OCI-LY7 (cell line): ENCODE measurements at regions not wholly inside any gene's neighbourhood (a gene's known extent, or its start where the extent isn't known, plus 50 kb on each side); places are given as distances from the start of the nearest gene placed in this dataset.

Experiments
- BruUV-seq: library from RNA; stranded (reverse); fragments of 400-500 nt; replicated peaks from 2 replicates; lab custom pipeline; 2021; lab: Mats Ljungman, UMichigan
- CTCF ChIA-PET: fragments of 300-600 bp; sonication (Branson Sonifier 250); formaldehyde crosslinking; loops from one replicate; lab custom pipeline; 2022; ENCODE audit warnings: antibody characterized with exemption; ENCODE audit not compliant: unreplicated experiment; lab: Charles Lee
- POLR2A ChIA-PET: fragments of 300-600 bp; sonication (Branson Sonifier 250); formaldehyde crosslinking; loops from one replicate; lab custom pipeline; 2022; ENCODE audit warnings: antibody characterized with exemption; lab: Charles Lee
- DNase-seq: peaks from one replicate; pipeline ENCODE4 v3.0.0-alpha.2; 2015; ENCODE audit warnings: low spot score
- H2AFZ ChIP-seq: fragments of 200-600 bp; sonication (generic), shearing (Covaris generic); 2 replicates; pipeline ENCODE4 v1.6.1; 2014; ENCODE audit warnings: mild to moderate bottlenecking, antibody characterized with exemption, low read length, moderate library complexity
- H3K27ac ChIP-seq: fragments of 200-600 bp; sonication (generic); 2 replicates; pipeline ENCODE4 v1.5.1; 2014; ENCODE audit warnings: mixed run types, low read depth, mild to moderate bottlenecking, moderate library complexity, low read length, inconsistent platforms; ENCODE audit not compliant: poor library complexity, severe bottlenecking
- H3K36me3 ChIP-seq: fragments of 200-600 bp; sonication (generic); 2 replicates; pipeline ENCODE4 v1.6.1; 2014; ENCODE audit warnings: mild to moderate bottlenecking, antibody characterized with exemption, low read length, moderate library complexity, mixed read lengths; ENCODE audit not compliant: insufficient read depth
- H3K4me1 ChIP-seq: fragments of 200-600 bp; sonication (generic); 2 replicates; pipeline ENCODE4 v1.5.1; 2014; ENCODE audit warnings: mild to moderate bottlenecking, low read length; ENCODE audit not compliant: insufficient read depth, poor library complexity, severe bottlenecking
- H3K4me2 ChIP-seq: fragments of 200-600 bp; sonication (generic); 2 replicates; pipeline ENCODE4 v1.6.1; 2014; ENCODE audit warnings: mild to moderate bottlenecking, low read length
- H3K4me3 ChIP-seq: fragments of 200-600 bp; sonication (generic); 2 replicates; pipeline ENCODE4 v1.5.1; 2014; ENCODE audit warnings: mild to moderate bottlenecking, low read depth, low read length; ENCODE audit not compliant: poor library complexity, severe bottlenecking
- H3K79me2 ChIP-seq: fragments of 200-600 bp; sonication (generic); 2 replicates; pipeline ENCODE4 v1.6.1; 2016; ENCODE audit warnings: low read depth, mild to moderate bottlenecking, low read length, moderate library complexity, mixed read lengths; ENCODE audit not compliant: insufficient read depth
- H3K9me2 ChIP-seq: fragments of 200-600 bp; sonication (generic); 2 replicates; pipeline ENCODE4 v1.6.1; 2016; ENCODE audit warnings: mild to moderate bottlenecking, low read length, mixed read lengths; ENCODE audit not compliant: insufficient read depth
- H3K9me3 ChIP-seq: fragments of 200-600 bp; sonication (generic); 2 replicates; pipeline ENCODE4 v1.6.1; 2014; ENCODE audit warnings: mild to moderate bottlenecking, mixed run types, low read length, mixed read lengths
- H4K20me1 ChIP-seq: fragments of 200-600 bp; sonication (generic); 2 replicates; pipeline ENCODE4 v1.6.1; 2014; ENCODE audit warnings: mild to moderate bottlenecking, antibody characterized with exemption, low read length, moderate library complexity, mixed read lengths; ENCODE audit not compliant: insufficient read depth
- CTCF ChIP-seq: fragments of 200-600 bp; sonication (generic); conservative IDR thresholded peaks from 2 replicates; pipeline ENCODE4 v1.5.1; 2014; ENCODE audit warnings: mild to moderate bottlenecking, antibody characterized with exemption, low read length, moderate library complexity, mixed read lengths
- EZH2phosphoT487 ChIP-seq: fragments of 200-600 bp; sonication (generic); IDR thresholded peaks from 2 replicates; pipeline ENCODE4 v1.6.1; 2018; ENCODE audit warnings: low read depth, borderline replicate concordance, mild to moderate bottlenecking, mixed run types, antibody characterized with exemption, low read length, moderate library complexity, mixed read lengths
- intact Hi-C: fragments of 100-400 bp; cut with micrococcal nuclease; formaldehyde crosslinking; loops from one replicate; pipeline ENCODE4 v1.10.0; 2022; ENCODE audit not compliant: unreplicated experiment

DNA sequence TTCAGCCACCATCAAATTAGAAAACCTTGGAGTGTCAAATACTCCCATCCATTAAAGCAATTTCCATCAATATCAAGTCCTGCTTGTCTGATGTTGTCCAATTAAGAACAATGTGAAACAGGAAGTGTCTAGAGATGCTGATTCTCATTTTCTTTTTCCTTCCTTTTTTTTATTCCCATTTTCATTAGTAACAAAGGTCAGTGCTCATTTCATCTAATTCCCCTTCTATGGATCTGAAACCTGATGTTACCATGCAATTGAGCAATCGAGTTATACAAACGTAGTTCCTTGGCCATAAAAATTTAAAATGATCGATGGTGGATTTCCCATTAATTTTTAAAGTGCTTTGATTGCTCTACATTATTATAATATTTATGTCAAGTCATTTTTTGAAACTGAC lies 330.6 kb upstream of the ZC3H12C start:
- no peaks in the 10 kb centered on the region for H3K36me3 ChIP-seq
- no peaks in the 10 kb centered on the region for H3K4me1 ChIP-seq
- DNase-seq, result no peak
- no peaks in the 10 kb centered on the region for H3K9me2 ChIP-seq
- no peak overlapping the region for H3K27ac ChIP-seq
- H4K20me1 ChIP-seq, result no peaks in the 10 kb centered on the region
- H3K4me3 ChIP-seq, result no peak overlapping the region
- intact Hi-C loops, result no loop called here
- no peaks in the 10 kb centered on the region for H3K9me3 ChIP-seq
- no peak overlapping the region for H3K4me2 ChIP-seq
- H3K79me2 ChIP-seq, result no peaks in the 10 kb centered on the region
- POLR2A ChIA-PET, result no interaction called here
- H2AFZ ChIP-seq, result no peak overlapping the region
- no TSS peak for BruUV-seq
- TF ChIP-seq CTCF (no peak), EZH2phosphoT487 (no peak)
- CTCF ChIA-PET, result no interaction called here

- BruUV-seq, result no TSS peak
- H3K79me2 ChIP-seq, result no peaks in the 10 kb centered on the region
- no peak for DNase-seq
- no peak for TF ChIP-seq CTCF
- no peak for TF ChIP-seq EZH2phosphoT487
- no peaks in the 10 kb centered on the region for H3K9me3 ChIP-seq
- POLR2A ChIA-PET, result interaction anchor here (1.0 to 1.4 kb wide), 2 partner anchors 16 to 24 kb away, joined by 3 read pairs; no protein-coding TSS in a partner anchor
- no peak overlapping the region for H3K4me3 ChIP-seq
- no peaks in the 10 kb centered on the region for H3K36me3 ChIP-seq
- no peaks in the 10 kb centered on the region for H3K4me1 ChIP-seq
- H2AFZ ChIP-seq, result no peak overlapping the region
- H3K9me2 ChIP-seq, result no peaks in the 10 kb centered on the region
- no peaks in the 10 kb centered on the region for H4K20me1 ChIP-seq
- no peak overlapping the region for H3K4me2 ChIP-seq
- intact Hi-C loops, result no loop called here
- CTCF ChIA-PET, result no interaction called here
- no peak overlapping the region for H3K27ac ChIP-seq
Measured at GRCh38 chr11:109765709-109766311, 327.4 kb upstream of the ZC3H12C start.

- TF ChIP-seq EZH2phosphoT487, result no peak
- no peak for TF ChIP-seq CTCF
- no TSS peak for BruUV-seq
- CTCF ChIA-PET, result no interaction called here
- no peaks in the 10 kb centered on the region for H3K79me2 ChIP-seq
- no peak overlapping the region for H3K4me2 ChIP-seq
- H3K27ac ChIP-seq, result no peak overlapping the region
- DNase-seq, result no peak
- H3K9me3 ChIP-seq, result no peaks in the 10 kb centered on the region
- H2AFZ ChIP-seq, result no peak overlapping the region
- no peaks in the 10 kb centered on the region for H3K9me2 ChIP-seq
- H4K20me1 ChIP-seq, result no peaks in the 10 kb centered on the region
- POLR2A ChIA-PET, result no interaction called here
- H3K4me1 ChIP-seq, result no peaks in the 10 kb centered on the region
- H3K36me3 ChIP-seq, result no peaks in the 10 kb centered on the region
- H3K4me3 ChIP-seq, result no peak overlapping the region
- intact Hi-C loops, result no loop called here
Measured at GRCh38 chr11:109769858-109770257, 323.3 kb upstream of the ZC3H12C start.
